ENCODE measurements at regions not wholly inside any gene's neighbourhood (a gene's known extent, or its start where the extent isn't known, plus 50 kb on each side); places are given as distances from the start of the nearest gene placed in this dataset.

- TF ChIP-seq JUN (CRISPR knock-in tag; IDR thresholded peaks at IDR 0.05) = no peak
- TF ChIP-seq, protein P1, sequence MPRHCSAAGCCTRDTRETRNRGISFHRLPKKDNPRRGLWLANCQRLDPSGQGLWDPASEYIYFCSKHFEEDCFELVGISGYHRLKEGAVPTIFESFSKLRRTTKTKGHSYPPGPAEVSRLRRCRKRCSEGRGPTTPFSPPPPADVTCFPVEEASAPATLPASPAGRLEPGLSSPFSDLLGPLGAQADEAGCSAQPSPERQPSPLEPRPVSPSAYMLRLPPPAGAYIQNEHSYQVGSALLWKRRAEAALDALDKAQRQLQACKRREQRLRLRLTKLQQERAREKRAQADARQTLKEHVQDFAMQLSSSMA (CRISPR knock-in tag; IDR thresholded peaks at IDR 0.05) = no peak
- no peak for TF ChIP-seq ZSCAN9 (CRISPR knock-in tag; IDR thresholded peaks at IDR 0.05; ENCODE audit: borderline replicate concordance)
- TF ChIP-seq FOXK2 (IDR thresholded peaks at IDR 0.05) = no peak
- no peak for TF ChIP-seq FOXM1 (CRISPR knock-in tag; IDR thresholded peaks at IDR 0.05)
Observed at GRCh38 chr1:61519631-61520030, 205.3 kb downstream of the TM2D1 start.

All from HepG2 (cell line).